CD14-positive monocyte (primary cell): ENCODE measurements at regions not wholly inside any gene's neighbourhood (a gene's known extent, or its start where the extent isn't known, plus 50 kb on each side); places are given as distances from the start of the nearest gene placed in this dataset.

ENCODE experiments used
- DNase-seq, 3 donors: peaks; one replicate each; pipeline ENCODE4 v3.0.0-alpha.2; 2011 to 2022
- H2AFZ ChIP-seq: 2 replicates; pipeline ENCODE4 v1.6.0; 2012; ENCODE audit warnings: mild to moderate bottlenecking, low read depth, low read length, inconsistent platforms; ENCODE audit not compliant: insufficient read depth, poor library complexity, severe bottlenecking
- H3K27ac ChIP-seq, 2 donors: 1 replicate in 1 of 2; 2 replicates in 1 of 2; pipeline ENCODE4 v1.5.1; 2012 to 2013; ENCODE audit warnings: low read length in 2 of 2, control low read depth in 1 of 2, inconsistent platforms in 1 of 2, low read depth in 1 of 2, mild to moderate bottlenecking in 1 of 2
- H3K27me3 ChIP-seq, 2 donors: one replicate each; pipeline versions ENCODE4 v1.6.0 to v1.6.1; 2011 to 2013; ENCODE audit warnings: low read length in 2 of 2; ENCODE audit not compliant: control insufficient read depth in 2 of 2, insufficient read depth in 2 of 2
- H3K36me3 ChIP-seq, 2 donors: replicated peaks in 1 of 2; 1 replicate in 1 of 2; 2 replicates in 1 of 2; pipeline versions ENCODE4 v1.5.1 to v1.6.1; 2012 to 2013; ENCODE audit warnings: low read length in 2 of 2, control low read depth in 1 of 2, inconsistent platforms in 1 of 2, mild to moderate bottlenecking in 1 of 2; ENCODE audit not compliant: insufficient read depth in 2 of 2, control insufficient read depth in 1 of 2
- H3K4me1 ChIP-seq, 2 donors: 1 replicate in 1 of 2; 2 replicates in 1 of 2; pipeline versions ENCODE4 v1.5.1 to v1.6.1; 2012 to 2013; ENCODE audit warnings: low read length in 2 of 2, control low read depth in 1 of 2, inconsistent platforms in 1 of 2, mild to moderate bottlenecking in 1 of 2, moderate library complexity in 1 of 2; ENCODE audit not compliant: insufficient read depth in 2 of 2, control insufficient read depth in 1 of 2
- H3K4me2 ChIP-seq: replicated peaks from 2 replicates; pipeline ENCODE3; 2012; ENCODE audit warnings: low read length, moderate library complexity, mild to moderate bottlenecking; ENCODE audit not compliant: poor library complexity, severe bottlenecking; ENCODE audit errors: extremely low read depth
- H3K4me3 ChIP-seq, 3 experiments: fragments of 200-600 bp in 1 of 3; sonication (generic) in 1 of 3; replicated peaks in 1 of 3; 1 replicate in 2 of 3; 2 replicates in 1 of 3; pipeline ENCODE4 v1.5.1; 2011 to 2013; ENCODE audit warnings: low read length in 3 of 3, mild to moderate bottlenecking in 3 of 3, control low read depth in 2 of 3, low read depth in 2 of 3, inconsistent platforms in 1 of 3, moderate library complexity in 1 of 3
- H3K79me2 ChIP-seq: 2 replicates; pipeline ENCODE4 v1.6.0; 2012; ENCODE audit warnings: mild to moderate bottlenecking, control low read depth, inconsistent platforms, low read length, moderate library complexity; ENCODE audit not compliant: insufficient read depth
- H3K9ac ChIP-seq: 2 replicates; pipeline ENCODE4 v1.6.0; 2017; ENCODE audit warnings: low read length, mild to moderate bottlenecking; ENCODE audit not compliant: insufficient read depth, poor library complexity, severe bottlenecking
- H3K9me3 ChIP-seq, 2 donors: replicated peaks in 1 of 2; 1 replicate in 1 of 2; 2 replicates in 1 of 2; pipeline versions ENCODE4 v1.5.1 to v1.6.1; 2012 to 2013; ENCODE audit warnings: low read length in 2 of 2, control low read depth in 1 of 2; ENCODE audit not compliant: control insufficient read depth in 1 of 2, insufficient read depth in 1 of 2
- H4K20me1 ChIP-seq: 2 replicates; pipeline ENCODE4 v1.6.0; 2012; ENCODE audit warnings: mild to moderate bottlenecking, low read length, control low read depth, moderate library complexity; ENCODE audit not compliant: insufficient read depth
- H3K27ac Mint-ChIP-seq, 7 donors: one replicate each; pipeline ENCODE4 v1.8.0; 2020; ENCODE audit warnings: mild to moderate bottlenecking in 7 of 7, mixed read lengths in 7 of 7, moderate library complexity in 6 of 7, inconsistent platforms in 2 of 7
- H3K27me3 Mint-ChIP-seq, 3 donors: one replicate each; pipeline ENCODE4 v1.8.0; 2021 to 2022; ENCODE audit warnings: low read depth in 3 of 3, mild to moderate bottlenecking in 3 of 3, mixed read lengths in 3 of 3, moderate library complexity in 3 of 3, inconsistent platforms in 1 of 3
- H3K36me3 Mint-ChIP-seq, 2 donors: one replicate each; pipeline ENCODE4 v1.8.0; 2020; ENCODE audit warnings: mixed read lengths in 2 of 2, inconsistent platforms in 1 of 2, mild to moderate bottlenecking in 1 of 2
- H3K4me1 Mint-ChIP-seq: one replicate; pipeline ENCODE4 v1.8.0; 2020; ENCODE audit warnings: mild to moderate bottlenecking, mixed read lengths
- H3K4me3 Mint-ChIP-seq, 2 donors: one replicate each; pipeline ENCODE4 v1.8.0; 2020; ENCODE audit warnings: mild to moderate bottlenecking in 2 of 2, mixed read lengths in 2 of 2, moderate library complexity in 1 of 2
- H3K9me3 Mint-ChIP-seq, 7 donors: one replicate each; pipeline ENCODE4 v1.8.0; 2020 to 2022; ENCODE audit warnings: mixed read lengths in 7 of 7, mild to moderate bottlenecking in 6 of 7, moderate library complexity in 6 of 7, inconsistent platforms in 2 of 7
- CTCF ChIP-seq: fragments of 200-600 bp; IDR thresholded peaks from one replicate; pipeline ENCODE4 v1.8.0; 2022; ENCODE audit warnings: antibody characterized with exemption, mild to moderate bottlenecking
- WGBS: methylation state at CpG from one replicate; pipeline ENCODE4 v1.1.5; 2013; ENCODE audit warnings: missing lambda C conversion rate; ENCODE audit not compliant: insufficient coverage; 5-methylcytosine and 5-hydroxymethylcytosine counted together
- intact Hi-C, 2 donors: fragments of 100-400 bp; cut with micrococcal nuclease; formaldehyde crosslinking; loops; one replicate each; pipeline versions ENCODE4 v1.15.0 to v1.15.1; 2023

- Mint-ChIP-seq H3K4me1 (no peaks in the 10 kb centered on the region), H3K36me3 (no peaks in the 10 kb centered on the region), H3K27ac (no peak overlapping the region), H3K4me3 (no peak overlapping the region), H3K27me3 (no peaks in the 10 kb centered on the region), H3K9me3 (peaks cover 4 to 19% (median 11%) of the 10 kb centered on the region in 7 donors)
- Histone ChIP-seq H3K79me2 (no peaks in the 10 kb centered on the region), H3K4me3 (no peak overlapping the region), H3K27me3 (no peaks in the 10 kb centered on the region), H3K9ac (no peak overlapping the region), H2AFZ (no peak overlapping the region), H4K20me1 (no peaks in the 10 kb centered on the region), H3K4me1 (no peaks in the 10 kb centered on the region), H3K36me3 (no peaks in the 10 kb centered on the region), H3K9me3 (peaks cover 48% of the 10 kb centered on the region in 2 donors), H3K27ac (no peak overlapping the region), H3K4me2 (no peak overlapping the region)
- DNase-seq, result no peak
- no peak for TF ChIP-seq CTCF
- 80% methylated on average over 9 of the region's 9 CpGs for WGBS
- intact Hi-C loops, result no loop called here
These were observed 174.9 kb downstream of the SOX11 start for GRCh38 chr2:5867056-5867455.

GRCh38 chr2:5868931-5869330, 176.7 kb downstream of the SOX11 start:
- no peak overlapping the region for H3K4me3 Mint-ChIP-seq
- Histone ChIP-seq H3K36me3 (no peaks in the 10 kb centered on the region), H3K27me3 (no peaks in the 10 kb centered on the region), H3K9ac (no peak overlapping the region), H3K27ac (no peak overlapping the region), H3K4me2 (no peak overlapping the region), H2AFZ (no peak overlapping the region), H3K79me2 (no peaks in the 10 kb centered on the region), H3K4me1 (no peaks in the 10 kb centered on the region), H3K9me3 (peaks cover 39 to 41% of the 10 kb centered on the region in 2 donors), H3K4me3 (no peak overlapping the region), H4K20me1 (no peaks in the 10 kb centered on the region)
- no peaks in the 10 kb centered on the region for H3K4me1 Mint-ChIP-seq
- 91% methylated on average over 6 of the region's 8 CpGs for WGBS
- no peak for DNase-seq
- intact Hi-C loops, result no loop called here
- H3K27me3 Mint-ChIP-seq, result no peaks in the 10 kb centered on the region
- no peak for TF ChIP-seq CTCF
- no peaks in the 10 kb centered on the region for H3K36me3 Mint-ChIP-seq
- H3K9me3 Mint-ChIP-seq, result peaks cover 7 to 14% (median 10%) of the 10 kb centered on the region in 7 donors
- peak overlapping the region in 1 of 7 donors; percentile 55 for H3K27ac Mint-ChIP-seq
